HG03378 (cell line): ENCODE measurements at regions not wholly inside any gene's neighbourhood (a gene's known extent, or its start where the extent isn't known, plus 50 kb on each side); places are given as distances from the start of the nearest gene placed in this dataset.

Source experiments
- ATAC-seq: cut with Tn5 transposase; IDR thresholded peaks from one replicate; pipeline ENCODE4 v1.9.1; 2021; ENCODE audit warnings: mild to moderate bottlenecking, moderate library complexity; ENCODE audit not compliant: unreplicated experiment

DNA sequence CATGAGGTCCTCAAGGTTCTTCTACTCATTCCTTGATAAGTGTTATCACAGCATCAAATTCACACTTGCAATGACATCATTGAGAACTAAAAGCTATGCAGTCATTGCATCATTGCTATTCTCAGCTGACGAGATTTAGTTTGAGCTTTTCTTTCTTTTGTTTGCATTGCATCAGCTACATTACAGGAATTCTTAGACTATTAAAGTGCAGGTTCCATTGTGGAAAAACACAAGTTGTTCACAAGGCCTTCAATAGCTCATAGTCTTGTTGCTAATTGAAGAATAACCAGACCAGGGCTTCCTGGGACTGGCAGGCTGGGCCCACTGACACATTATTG lies 139.3 kb downstream of the CXCL12 start:
- no peak for ATAC-seq

DNA sequence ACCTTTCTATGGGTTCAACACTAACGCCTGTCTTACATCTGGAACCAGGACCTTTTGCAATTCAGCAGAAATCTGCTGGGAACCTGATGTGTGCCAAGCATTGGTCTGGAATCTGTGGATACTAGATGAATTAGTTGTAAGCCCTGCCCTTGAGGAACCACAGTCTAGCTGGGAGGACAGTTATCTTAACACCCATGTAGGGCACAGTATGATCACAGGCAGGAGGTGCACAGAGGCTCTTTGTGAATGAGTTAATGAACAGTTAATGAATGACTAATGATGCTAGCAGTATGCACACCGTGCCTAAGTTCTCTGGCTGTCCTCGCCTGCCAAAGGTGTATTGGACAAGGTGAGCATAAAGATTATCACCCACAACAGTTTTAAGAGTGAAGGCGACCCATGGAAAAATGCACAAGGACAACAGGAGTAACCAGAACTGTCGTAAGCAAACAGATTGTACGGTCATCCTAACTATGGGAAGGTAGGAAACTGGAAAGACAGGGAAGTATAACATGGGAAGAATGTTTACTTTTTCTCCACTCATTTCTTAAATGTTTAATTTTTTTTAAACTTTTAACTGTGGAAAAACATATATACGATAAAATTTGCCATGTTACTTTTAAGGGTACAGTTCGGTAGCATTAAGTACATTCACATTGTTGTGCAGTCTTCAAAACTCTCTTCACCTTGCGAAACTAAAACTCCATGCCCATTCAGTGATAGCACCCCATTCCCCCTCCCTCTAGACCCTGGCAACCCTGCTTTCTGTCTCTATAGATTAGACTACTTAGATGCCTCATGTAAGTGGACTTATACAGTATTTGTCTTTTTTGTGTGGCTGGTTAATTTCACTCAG lies 139.9 kb downstream of the CXCL12 start:
- ATAC-seq = no peak

DNA sequence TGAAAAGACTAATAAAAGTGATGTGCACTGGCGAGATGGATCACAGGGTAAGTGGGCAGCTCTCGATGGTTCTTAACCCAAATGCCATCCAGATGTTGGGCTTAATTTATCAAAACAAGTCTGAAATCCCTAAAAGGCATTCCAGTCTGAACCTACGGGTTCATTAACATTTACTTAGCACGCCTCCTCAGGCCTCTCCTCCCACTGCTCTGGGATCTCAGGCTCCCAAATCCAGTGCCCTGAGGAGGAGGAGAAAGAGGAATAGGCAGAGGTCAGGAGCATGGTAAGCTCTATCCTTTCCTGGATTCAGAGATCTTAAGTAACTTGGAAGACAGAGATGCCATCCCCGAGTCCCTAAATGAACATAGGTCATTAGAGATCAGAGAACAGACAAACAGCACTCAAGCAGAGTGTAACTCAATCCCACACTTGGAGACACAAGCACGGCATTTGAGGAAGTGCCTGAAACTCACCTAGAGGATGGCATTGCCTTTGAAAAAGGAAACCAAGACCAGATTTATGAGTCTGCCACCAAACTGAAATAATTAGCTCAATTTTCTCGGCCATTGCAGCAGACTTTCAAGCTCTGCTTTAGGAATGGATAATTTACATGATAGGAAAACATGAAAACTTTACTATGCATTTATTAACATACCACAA lies 140.9 kb downstream of the CXCL12 start:
- no peak for ATAC-seq

DNA sequence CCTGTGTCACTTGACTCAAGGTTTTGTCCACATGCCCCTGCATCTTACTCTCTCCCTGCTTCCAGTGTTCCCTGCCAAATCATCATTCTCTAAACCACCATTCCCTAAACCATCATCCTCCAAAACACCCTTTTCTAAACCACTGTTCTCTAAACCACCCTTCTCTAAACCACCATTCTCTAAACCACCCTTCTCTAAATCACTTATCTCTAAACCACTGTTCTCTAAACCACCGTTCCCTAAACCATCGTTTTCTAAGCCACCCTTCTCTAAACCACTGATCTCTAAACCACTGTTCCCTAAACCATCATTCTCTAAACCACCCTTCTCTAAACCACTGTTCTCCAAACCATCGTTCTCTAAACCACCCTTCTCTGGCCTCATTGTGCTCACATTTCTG lies 142.1 kb downstream of the CXCL12 start:
- ATAC-seq = no peak

DNA sequence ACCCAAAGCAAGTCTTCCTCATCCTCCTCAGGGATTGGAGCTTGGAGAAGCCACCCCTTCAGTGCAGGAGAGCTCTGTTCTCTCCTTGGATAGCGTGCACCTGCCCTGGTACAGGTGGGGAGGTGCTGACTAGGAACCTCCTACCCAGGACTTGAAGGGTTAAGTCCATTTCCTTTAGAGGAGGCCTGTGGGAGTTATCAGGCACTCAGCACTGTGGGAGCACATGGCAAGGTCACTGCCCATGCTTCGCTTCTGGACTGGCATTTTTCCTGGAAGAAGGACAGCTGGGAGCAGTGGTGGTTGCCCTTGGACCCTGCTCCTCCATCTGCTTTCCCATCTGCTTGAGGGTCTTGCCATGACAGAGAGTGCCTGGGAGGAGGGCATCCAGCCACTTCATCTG lies 142.8 kb downstream of the CXCL12 start:
- ATAC-seq = no peak

DNA sequence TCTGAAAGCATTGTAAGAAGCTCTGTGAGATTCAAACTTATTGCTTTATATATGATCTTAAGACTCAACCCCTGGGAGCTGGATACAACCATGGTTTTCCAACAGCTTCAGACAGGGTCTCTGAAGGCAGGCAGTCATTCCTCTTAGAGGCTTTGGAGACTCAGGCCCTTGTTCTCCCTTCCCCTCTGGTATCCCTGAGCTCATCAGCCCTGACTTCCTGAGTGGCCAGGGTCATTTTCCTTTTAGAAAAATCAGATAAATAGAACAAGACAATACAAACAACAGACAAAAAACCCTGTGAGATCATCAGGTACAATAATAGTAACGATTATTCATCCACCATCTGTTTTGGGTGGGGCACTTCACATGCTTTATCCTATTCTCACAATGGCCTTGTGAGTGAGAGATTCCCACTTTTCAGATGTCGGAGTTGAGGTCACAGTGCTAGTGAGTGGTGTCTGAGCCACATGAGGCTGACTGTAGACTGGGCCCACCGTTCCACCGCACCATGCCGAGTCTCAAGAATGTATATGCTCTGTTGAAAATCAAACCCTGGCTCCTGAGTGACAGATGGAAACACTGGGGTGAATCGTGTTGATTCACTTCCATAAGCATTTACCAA lies 144.2 kb downstream of the CXCL12 start:
- no peak for ATAC-seq

DNA sequence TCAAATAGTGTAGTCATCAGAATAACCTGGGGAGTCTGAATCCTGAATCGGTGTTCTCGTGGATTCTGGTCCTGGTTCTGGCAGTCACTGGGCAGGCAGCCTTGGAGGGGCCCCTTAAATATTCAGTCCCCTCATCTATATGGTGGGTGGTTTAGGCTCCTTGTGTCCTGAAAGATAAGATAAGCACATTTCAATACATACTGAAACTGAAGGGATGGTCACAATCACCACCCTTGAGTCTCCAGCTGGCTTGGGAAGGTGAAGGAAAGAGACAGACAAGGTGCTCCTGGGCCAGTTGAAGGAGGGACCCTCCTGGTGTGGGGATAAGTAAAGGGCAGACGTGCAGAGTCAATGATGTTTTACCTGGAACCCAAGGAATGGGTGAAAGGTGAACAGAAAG lies 146.7 kb downstream of the CXCL12 start:
- ATAC-seq = no peak

DNA sequence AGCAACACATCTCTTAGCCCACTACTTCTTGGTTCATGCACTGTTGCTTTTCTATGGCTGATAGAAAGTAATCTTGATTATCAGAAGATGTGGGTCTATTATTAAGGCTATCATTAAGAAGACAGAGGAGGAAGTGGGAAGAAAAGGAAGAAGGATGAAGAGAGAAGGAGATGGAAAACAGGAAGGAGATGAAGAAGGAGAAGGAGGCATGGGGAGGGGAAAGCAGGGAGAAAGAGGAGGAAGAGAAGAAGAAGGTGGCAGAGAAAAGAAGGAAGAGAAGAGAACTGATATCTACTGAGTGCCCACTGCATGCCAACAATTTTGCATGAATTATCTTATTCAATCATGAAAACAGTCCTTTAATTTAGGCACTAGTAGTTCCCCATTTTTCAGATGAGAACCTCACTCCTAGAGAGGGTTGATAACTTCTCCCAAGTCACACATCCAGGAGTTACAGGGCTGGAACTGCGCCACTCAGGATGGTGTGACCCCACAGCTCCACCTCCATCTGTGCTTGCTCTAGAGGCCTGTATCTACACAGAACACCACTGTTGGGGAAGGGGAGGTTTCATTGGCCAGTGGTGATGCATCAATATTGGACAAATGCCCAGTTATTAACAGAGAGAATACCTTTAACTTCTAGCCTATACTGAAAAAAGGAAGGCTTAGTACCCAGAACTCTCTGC lies 147.4 kb downstream of the CXCL12 start:
- ATAC-seq = no peak

DNA sequence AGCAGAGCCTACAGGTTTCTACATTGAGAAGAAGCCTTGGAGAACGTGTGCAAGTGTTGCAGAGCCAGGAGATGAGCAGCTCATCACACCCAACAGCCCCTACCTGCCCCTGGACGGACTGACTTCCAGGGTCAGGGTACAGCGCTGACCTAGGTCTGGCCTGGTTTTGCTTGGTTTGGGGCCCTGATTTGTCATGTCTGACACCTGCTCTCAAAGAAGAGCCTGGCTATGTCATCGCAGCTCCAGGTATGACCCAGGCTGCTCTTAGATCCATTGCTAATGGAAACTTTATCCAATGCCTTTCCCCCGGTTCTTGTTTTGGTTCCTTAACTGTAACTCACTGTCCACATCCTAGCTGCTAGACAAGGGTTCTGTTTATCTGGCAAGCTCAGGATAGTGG lies 149.5 kb downstream of the CXCL12 start:
- ATAC-seq = no peak

DNA sequence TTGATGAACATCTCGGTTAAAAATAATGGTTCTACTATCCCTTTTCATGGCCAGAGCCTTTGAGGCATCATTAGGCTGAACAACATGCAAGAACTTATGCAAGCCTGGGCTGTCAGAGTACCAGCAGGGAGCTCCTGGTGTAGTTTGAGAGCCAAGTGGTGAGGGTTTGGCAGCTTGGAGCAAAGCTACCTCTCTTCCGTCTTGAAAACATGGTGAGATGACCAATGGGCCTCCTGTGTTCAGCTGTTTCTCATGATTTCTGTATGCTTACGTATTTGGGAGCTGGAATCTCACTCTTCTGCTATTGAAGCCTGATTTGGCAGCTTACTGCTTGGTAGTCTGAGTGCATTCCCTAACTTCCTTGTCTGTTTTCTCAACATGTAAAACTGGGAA lies 150.4 kb downstream of the CXCL12 start:
- ATAC-seq = no peak

DNA sequence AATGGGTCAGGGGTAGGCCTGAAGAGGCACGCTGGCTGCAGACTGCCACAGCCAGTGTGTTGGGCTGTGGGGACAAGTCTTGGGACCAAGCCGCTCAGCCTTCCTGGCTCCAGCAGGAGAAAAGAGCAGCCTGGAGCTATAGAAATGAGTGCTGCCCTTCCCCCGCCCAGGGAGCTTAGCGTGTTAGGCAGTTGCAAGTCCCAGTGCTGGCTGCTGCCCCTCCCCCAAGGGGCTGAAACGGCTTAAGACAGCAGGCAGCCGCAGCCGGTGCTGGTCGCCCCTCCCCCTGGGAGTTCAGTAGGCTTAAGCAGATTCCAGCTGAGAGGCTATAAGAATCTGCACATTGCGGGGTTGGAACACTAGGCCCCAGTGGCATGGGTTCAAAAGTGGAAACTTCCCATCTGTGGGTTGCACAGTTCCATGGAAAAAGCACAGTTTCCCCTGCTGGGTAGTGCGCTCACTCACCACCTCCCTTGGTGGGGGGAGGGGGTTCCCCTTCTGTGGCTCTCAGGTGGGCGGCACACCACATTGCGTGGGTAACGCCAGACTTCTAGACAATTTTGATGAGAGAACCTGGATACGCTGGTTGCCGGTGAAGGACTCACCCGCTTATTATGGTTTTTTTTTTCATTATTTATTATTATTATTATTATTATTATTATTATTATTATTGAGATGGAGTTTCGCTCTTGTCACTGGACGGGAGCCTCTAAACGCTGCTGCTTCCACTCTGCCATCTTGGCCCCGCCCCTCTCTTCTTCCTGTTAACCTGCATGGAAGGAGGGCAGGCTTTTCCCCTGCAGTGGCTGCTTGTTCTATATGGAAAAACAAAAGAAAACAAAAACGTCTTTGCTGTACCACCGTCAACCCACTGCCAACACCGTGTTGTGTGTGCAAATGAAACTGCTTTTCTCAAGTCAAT lies 151.1 kb downstream of the CXCL12 start:
- ATAC-seq = no peak

DNA sequence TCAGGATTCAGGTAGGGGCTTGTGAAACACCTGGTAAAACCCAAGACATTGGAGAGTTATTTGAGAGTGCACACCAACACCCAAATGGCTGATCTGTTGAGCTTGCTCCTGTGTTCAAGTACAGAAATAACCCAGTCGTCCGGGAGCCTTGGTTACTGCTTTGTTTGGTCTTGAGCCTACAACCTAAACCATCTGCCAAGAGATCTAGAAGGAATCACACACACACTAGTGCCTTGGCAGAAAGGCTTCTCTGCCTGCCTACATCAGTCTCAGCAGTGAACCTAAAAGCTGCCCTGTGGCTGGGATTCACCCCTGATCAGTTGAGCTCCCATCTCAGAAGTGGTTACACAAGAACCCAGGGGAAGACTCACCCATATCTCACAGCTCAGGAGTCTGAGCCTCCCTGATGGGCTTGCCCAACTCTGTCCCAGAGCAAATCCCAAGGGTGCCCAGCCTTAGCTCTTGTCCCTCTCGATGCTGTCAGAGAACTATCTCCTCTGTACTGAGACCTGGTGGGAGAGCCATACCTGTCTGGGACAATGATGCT lies 167.6 kb downstream of the CXCL12 start:
- no peak for ATAC-seq

DNA sequence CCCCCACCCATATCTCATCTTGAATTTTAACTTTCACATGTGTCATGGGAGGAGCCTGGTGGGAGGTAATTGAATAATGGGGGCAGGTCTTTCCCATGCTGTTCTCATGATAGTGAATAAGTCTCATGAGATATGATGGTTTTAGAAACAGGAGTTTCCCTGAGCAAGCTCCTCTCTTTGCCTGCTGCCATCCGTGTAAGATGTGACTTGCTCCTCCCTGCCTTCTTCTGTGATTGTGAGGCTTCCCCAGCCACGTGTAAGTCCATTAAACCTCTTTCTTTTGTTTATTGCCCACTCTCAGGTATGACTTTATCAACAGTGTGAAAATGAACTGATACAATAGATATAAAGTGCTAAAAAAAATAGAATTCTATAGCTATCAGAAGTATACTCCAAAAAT lies 168.8 kb downstream of the CXCL12 start:
- ATAC-seq = no peak

DNA sequence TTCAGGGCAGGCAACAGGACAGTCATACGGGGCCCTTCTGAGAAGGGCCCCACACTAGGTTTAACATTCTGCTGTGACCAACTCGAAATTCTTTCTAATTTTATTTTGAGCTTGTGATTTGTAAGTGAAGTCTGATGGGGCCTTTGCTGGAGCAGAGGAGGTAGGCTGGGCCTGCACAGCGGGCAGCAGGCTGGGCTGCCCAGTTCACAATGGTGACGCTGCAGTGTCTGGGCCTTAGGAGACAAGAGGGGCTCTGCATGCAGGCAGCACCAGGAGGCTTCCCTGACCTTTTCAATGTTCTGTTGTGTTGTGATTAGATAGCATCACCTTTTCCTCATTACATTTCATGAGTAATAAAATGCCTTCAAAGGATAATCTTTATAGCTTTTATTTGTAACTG lies 175.1 kb downstream of the CXCL12 start:
- ATAC-seq = no peak

DNA sequence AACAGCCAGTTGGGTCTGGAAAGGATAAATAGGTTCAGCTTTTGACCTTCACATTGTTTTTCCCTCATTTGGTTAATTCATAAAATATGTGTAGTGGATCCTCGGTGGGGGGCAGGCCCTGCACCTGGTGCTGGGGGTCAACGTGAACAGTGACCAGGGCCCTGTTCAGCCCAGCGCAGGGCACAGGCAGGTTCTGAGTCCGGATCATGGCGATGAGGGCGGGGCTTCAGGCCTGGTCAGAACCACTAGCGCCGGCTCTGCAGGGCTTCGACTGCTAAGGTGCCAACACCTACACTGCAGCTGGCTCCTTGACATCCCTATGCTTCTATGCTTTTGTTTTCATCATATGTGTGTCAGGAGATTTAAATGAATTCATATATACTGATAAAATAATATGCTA lies 177.7 kb downstream of the CXCL12 start:
- ATAC-seq = no peak

DNA sequence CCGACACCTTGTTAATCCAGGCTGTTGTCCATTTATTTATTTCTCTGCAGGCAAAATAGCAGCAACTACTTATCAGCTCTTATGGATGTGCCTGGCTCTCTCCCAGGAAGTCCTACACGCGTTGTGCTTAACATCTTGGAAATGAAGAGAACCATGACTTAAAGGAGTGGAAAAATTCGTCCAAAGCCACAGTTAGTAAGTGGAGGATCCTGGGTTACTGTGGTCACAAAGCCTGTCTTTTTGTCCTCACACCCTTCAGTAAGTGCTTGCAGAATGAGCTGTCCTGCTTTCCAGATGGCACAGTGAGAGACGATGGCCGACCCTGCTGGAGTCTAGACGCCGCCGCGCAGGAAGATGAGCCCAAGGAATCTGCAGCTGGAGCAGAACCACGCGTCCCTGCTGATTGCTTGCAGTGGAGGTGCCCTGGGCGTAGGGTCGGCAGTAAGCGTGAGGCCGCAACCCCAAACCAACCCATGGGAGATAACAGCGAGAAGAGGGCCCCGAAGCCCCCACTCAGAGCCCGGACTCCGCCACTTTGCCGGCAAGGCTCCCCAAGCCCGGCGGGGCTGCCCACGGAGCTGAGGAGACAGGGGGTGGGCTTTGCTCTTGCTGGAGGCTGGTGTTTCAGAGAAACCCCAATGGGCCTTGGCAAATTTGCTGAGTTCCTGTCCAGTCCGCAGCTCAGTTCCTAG lies 178.6 kb downstream of the CXCL12 start:
- ATAC-seq = no peak

DNA sequence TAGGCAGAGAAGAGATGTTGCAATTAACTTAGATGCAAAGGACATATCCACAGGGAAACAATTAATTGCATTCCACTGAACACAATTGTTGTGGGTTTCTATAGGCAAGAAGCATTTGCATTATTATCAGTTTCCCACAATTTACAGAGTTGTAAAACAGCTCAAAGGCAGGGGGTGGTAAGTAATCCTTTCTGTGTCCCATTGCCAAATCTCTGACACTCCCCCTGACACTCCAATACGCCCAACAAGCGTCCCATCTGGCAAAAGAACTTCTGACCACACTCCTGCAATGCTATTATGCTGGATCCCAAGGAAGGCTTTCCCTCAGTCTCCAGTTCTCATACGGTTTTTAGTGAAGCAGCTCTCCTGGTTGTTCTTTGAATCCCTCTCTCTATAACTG lies 179.8 kb downstream of the CXCL12 start:
- ATAC-seq = no peak

DNA sequence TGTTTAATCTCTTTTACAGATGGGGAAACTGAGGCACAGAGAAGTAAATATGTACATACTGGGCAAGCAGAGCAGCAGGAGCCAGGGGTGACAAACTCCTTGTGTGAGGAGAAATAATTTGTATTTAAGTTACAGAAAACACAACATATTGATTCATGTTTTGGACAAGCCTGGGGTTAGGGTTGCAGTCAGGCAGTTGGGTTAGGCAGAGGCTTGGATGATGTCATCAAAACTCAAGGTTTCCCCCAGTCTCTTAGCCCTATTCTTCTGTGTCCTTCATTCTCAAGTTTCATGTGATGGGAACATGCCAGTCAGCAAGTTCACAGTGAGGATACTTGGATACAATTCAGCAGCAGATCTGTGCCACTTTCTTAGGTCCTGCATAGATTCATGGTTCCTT lies 181.4 kb downstream of the CXCL12 start:
- no peak for ATAC-seq

DNA sequence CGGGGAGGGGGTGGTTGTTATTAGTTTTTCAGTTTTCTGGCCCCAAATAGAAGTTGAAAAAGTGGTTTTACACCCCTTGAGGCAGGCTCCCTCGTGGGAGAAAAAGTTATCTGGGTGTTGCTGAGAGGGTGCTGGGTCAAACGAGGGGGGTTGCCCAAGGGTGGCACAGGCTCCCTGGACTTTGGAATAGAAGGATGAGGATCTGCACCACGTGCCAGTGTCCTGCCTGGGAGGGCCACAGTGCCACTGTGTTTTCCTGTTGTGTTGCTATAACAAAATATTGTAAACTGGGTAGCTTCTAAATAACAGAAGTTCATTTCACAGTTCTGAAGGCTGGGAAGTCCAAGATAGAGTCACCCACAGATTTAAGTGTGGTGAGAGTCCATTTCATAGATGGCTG lies 181.9 kb downstream of the CXCL12 start:
- no peak for ATAC-seq

DNA sequence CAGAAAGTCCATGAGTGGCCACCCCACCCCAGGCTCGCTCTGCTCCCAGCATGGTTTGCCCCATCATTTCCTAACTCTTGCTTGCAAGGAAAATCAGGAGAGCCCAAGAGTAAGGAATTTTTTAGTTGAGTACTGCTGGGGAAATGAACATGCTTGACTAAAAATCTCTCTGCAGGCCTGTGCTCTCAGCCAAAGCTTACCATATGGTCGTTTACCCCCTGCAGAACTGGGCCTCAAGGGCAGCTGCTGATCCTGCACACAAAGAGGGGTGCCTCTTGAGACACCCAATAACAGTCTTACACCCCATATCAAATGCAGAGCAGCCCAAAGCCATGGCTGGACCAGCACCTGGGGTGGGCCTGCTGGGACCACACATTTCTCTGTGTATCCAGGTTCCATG lies 183.2 kb downstream of the CXCL12 start:
- no peak for ATAC-seq
